NCI-H1417 (cell line): ENCODE measurements at regions not wholly inside any gene's neighbourhood (a gene's known extent, or its start where the extent isn't known, plus 50 kb on each side); places are given as distances from the start of the nearest gene placed in this dataset.

Source experiments
- DNase-seq, 3 experiments: peaks; one replicate each; lab custom pipeline; 2025; lab: John Stamatoyannopoulos, UW

DNA sequence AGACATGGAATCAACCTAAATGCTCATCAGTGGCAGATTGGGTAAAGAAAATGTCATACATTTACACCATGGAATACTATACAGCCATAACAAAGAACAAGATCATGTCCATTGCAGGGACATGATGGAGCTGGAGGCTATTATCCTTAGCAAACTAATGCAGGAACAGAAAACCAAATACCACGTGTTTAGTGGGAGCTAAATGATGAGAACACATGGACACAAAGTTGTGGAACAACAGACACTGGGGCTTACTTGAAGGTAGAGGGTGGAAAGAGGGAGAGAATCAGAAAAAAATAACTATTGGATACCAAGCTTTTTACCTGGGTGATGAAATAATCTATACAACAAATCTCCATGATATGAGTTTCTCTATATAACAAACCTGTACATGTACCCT lies 701.3 kb downstream of the TBC1D32 start:
- no peak for DNase-seq

DNA sequence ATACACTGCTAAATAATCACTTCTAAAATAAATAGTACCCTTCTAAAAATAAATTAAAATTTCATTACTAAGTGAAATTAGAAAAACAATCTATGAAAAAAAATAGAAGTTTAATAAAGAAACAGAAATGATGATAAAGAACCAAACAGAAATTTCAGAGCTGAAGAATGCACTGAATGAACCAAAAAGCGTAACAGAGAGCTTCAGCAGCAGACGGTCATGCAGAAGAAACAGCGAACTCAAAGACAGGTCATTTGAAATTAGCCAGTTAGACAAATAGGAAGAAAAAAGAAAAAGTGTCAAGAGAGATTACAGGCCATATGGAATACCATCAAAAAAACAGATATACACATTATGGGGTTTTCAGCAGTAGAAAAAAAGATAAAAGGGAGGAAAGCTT lies 706.7 kb downstream of the TBC1D32 start:
- DNase-seq: no peak

GRCh38 chr6:120622127-120622631 lies 712.1 kb downstream of the TBC1D32 start:
- peak in 2 of 3 experiments; percentile 6 to 68 for DNase-seq

GRCh38 chr6:120620900-120621299 lies 713.4 kb downstream of the TBC1D32 start:
- DNase-seq: no peak

DNA sequence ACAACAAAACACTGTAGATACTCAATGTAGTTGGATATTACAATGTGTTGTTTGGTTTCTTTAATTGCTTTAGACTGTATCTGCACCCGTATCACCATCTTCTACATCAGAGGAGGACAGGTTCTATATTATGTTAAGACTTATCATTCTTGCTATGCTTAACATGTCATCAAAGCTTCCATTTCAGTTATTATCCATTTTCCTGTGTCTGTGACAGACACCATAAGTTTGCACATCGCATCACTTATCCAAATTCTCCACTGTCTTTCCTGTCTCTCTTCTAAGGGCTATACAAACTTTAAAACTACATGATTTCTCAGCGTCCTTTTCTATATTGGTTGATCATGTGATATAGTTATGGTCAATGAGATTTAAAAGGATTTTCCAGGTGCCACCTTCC lies 719.0 kb downstream of the TBC1D32 start:
- DNase-seq: no peak

GRCh38 chr6:120614723-120615122 lies 719.6 kb downstream of the TBC1D32 start:
- DNase-seq: no peak

DNA sequence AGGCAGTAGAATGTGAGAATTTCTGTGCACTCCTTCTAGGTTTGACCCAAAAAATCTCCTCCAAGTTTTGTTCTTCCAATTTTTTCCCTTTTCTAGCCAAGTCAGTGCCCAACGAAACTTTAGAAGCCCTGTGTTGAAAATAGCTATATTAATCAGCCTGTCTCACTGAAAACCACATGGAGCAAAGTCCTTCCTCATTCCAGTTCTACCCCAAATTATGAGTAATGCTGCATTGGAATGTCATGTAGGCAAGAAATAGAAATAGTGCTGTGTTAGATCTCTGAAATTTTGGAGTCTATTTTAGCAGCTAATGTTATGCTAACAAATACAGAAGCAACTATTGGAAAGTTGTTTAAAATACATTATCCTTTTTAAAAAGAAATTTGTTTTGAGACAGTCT lies 725.5 kb downstream of the TBC1D32 start:
- no peak for DNase-seq

DNA sequence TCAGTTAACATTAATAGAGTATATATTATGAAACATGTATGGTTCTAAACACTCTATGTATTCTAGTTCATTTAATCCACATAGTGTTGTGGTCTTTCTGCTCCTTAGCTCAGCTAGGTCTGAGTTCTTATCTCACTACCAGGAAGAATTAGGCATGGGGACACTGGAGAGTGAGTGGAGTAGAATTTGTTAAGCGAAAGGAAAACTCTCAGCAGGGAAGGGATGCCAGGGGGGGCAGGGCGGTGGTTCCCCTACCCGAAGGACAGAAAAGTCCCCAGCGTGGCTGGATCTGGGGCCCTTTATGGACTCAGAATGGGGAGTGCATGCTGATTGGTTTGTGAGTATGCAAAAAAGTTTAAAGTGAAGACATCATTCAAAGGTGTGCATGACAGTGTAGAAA lies 727.5 kb downstream of the TBC1D32 start:
- no peak for DNase-seq

GRCh38 chr6:120604510-120604909 lies 729.8 kb downstream of the TBC1D32 start:
- DNase-seq: peak; percentile 1 to 52 (median 10)

DNA sequence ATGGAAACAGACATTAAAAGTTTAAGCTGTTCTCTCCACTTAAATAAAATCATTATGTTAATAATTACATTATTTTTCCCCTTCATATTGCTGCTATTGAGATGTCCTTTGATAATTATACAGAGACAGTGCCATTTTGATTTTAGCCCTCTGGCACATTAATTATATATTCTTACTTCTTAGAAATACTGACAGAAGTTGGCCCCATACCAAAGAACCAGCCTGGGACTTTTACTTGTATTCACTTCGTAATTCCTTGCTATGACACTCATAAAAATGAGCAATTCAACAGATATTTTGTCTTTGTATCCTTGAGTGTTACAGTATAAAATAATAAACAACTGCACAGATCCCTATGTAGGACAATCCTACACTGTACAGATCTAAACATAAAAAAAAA lies 743.7 kb downstream of the TBC1D32 start:
- DNase-seq: no peak

DNA sequence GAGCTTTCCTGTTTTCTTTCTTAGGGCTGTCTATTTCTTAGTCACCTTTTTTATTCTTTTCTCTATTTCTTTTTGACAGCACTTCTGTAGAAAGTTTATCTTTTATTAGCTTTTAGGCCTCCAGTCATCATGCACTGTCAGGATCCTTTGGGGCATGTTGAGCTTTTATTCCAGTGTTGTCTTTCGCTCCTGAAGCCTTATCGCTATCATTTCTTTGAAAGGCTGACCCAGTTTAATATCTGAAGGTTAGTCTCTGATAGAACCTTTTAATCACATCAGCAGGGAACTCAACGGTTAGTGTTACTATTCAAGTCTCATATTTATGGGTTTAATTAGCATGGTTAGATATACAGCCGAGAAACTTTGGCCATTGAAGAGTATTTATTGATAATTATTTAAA lies 745.9 kb downstream of the TBC1D32 start:
- DNase-seq: no peak

DNA sequence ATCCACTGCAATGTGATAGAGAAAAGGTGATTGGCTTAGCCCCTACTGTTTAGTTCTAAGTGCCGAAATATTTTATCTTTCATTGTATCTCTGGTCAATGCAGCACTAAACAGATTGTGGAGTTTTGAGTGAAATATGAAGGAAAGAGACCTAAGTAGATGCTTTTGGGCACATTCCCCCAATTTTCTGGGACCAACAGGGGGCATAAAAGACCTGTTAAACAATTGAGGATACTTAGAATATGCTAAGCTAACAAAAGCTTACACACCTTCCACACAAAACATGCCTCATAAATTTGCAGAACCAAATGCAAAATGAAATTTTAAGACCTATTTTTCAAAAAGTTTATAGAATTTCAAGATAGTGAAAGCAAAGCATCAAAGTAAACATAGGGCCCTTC lies 746.9 kb downstream of the TBC1D32 start:
- DNase-seq: no peak

DNA sequence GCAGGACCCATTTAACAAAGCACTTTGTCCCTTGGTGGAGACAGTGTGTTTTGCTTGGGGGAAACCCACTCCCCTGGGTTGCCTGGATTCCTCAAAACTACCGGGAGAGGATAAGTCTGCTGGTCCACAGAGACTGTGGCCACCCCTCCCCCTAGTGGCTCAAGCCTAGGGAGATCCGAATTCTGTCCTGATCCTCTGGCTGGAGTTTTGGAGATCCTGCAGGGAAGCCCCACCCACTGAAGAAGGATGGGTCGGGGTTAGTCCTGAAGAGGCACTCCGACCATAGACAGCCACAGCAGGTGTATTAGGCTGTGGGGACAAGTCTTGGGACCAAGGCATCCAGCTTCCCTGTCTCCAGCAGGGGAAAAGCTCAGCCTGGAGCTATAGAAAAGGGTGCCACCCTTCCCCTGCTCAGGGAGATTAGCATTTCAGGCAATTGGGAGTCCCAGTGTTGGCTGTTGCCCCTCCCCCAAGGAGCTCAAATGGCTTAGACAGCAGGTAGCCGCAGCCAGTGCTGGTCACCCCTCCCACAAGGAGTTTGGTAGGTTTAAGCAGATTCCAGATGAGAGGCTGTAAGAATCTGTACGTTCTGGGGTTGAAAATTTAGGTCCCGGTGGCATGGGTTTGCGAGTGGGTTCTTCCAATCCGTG lies 750.0 kb downstream of the TBC1D32 start:
- DNase-seq: no peak

DNA sequence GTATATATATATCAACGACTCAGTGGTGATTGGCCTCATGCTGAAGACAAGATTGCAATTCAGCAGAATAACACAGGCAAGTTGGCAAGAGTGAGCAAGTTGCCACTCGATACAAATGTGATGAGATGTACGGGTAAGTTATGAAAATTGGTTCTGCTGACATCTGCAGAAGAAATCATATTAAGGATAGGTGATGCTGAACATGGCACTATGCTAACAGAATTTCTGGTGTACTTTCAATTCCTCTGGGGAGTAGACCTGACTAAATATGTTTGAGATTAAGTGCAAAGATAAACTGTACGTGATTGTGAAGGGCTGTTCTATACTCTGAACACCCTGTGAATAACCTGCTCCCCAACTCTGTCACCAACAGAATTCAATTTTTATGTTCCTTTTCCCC lies 758.2 kb downstream of the TBC1D32 start:
- DNase-seq: no peak

DNA sequence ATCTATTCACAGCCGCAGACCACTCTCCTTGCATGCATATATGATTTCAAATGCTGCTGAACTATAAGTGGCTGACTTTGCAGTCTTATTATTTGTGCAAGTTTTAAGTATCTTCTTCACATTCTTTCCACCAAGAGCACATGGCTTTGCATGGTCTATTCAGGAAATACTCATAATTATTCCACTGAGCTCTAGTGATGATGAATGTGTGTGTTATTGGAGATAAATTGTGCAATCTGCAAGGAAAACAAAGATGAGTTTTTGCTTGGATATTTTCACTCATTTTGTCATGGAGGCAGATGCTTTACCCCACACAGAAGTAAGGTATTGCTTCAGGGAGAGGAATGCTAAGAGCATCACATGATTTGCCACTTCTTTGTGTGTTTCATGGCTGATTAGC lies 764.6 kb downstream of the TBC1D32 start:
- no peak for DNase-seq

- no peak for DNase-seq
Measured at GRCh38 chr6:120564779-120565178, 769.5 kb downstream of the TBC1D32 start.

DNA sequence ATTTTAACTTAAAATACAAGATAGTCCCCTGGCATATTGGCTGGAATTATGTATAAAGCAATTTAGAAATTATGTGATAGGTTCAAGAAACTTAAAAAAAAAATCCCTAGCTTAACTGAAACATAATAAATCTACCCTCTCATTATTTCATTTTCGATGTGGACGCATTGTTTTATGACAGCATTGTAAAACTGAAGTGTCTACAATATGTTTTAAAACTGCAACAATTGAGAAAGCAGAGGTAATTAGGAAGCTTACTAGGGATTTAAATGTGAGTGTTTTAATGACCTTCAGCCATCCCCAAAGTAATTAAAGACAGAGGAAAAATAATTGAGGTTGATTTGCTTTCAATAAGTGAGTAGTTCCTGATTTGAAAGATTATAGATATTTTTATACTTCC lies 776.0 kb downstream of the TBC1D32 start:
- peak in 1 of 3 experiments; percentile 66 for DNase-seq

DNA sequence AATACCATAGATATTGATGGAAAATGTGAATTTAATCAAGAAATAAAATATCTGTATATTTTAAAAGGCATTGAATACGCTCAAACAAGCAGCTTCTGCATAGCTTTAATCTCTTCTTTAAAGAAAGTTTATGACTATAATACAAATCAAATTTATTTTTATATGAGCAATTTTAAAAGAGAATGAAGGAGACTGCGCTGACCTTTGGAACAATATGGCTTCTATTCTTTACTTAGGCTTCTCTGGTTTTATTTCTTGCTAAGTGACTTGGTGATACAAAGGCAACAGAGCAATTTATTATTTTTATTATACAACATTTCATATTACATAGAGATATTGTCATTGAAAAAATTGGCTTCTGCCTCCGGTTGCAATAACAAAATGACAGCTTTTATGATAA lies 776.7 kb downstream of the TBC1D32 start:
- no peak for DNase-seq

DNA sequence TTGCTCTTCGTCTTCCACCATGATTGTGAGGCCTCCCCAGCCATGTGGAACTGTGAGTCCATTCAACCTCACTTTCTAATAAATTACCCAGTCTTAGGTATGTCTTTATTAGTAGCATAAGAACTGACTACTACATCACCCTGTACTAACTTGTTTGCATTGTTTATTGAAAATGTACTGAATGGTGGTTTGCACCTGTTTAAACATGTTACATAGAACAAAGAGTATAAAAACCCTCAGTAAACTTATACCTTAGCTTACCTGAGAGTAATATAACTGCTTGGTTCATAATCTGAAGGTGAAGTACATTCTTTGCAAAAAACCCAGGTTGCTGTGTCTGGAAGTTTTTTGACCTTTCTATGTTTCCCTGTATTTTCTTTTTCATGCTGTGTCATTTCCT lies 777.8 kb downstream of the TBC1D32 start:
- DNase-seq: peak in 2 of 3 experiments; percentile 43 to 72

GRCh38 chr6:120553353-120553752 lies 780.9 kb downstream of the TBC1D32 start:
- DNase-seq: no peak

DNA sequence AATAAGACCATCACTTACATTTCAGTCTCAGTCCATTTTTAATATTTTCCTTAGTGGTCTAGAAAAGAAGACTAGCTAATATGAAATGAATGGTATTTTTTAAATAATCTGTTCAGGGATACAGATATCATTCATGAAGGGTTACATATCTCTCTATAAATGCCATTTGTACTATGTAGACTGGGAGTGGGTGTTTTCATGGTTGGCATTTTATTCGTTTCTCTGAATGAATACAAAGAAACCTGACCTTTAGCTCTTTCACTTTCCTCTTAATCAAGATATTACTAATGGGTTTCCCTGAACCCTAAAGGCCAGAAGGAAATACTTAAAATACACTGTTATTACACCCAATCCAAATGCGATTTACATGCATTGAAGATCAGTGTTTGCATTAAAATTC lies 788.9 kb downstream of the TBC1D32 start:
- no peak for DNase-seq

DNA sequence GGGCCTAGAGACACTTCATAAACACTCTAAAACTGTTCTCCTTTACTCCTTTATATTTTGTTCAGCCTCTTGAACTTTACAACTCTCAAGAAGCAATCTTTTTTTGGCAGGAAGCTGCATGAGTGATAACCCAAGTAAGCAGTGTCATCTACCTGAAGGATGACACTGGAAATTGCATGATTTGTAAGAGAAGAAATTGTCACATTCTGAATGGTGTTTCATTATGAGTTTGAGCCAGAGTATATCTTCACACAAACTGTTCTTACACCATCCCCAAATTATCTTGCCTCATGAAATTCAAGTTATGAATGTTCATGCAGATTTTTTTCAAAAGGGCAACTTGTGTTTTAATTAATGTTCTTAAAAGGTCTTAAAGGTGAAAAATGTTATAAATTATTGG lies 799.3 kb downstream of the TBC1D32 start:
- no peak for DNase-seq

- no peak for DNase-seq
Measured at GRCh38 chr6:120526576-120526975, 807.7 kb downstream of the TBC1D32 start.

DNA sequence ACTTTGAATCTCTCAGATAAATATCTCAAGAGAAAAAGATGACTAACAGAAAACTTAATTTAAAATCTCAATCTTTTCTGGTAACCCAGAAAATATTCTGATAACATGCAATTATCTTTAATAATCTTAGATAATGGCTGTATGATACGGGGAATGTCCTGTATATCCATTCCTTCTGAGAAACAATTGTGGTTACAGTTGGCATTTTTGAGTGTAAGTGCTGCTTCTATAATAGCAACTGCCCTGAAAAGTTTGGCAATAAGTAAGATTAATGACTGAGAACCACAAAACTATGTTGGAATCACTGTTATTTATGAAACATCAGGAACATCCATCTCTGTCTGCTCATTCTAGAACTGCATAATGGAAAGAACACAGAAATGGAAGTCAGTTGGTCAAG lies 819.7 kb downstream of the TBC1D32 start:
- no peak for DNase-seq
